HG03565 (cell line): ENCODE measurements at regions not wholly inside any gene's neighbourhood (a gene's known extent, or its start where the extent isn't known, plus 50 kb on each side); places are given as distances from the start of the nearest gene placed in this dataset.

Source experiments
- ATAC-seq: cut with Tn5 transposase; IDR thresholded peaks from one replicate; pipeline ENCODE4 v1.9.1; 2021; ENCODE audit warnings: mild to moderate bottlenecking, moderate library complexity; ENCODE audit not compliant: unreplicated experiment

GRCh38 chr16:51755577-51756355, 604.7 kb upstream of the SALL1 start:
- no peak for ATAC-seq

- ATAC-seq = no peak
Observed at GRCh38 chr16:51755039-51755501, 604.0 kb upstream of the SALL1 start.

- ATAC-seq = no peak
Observed at GRCh38 chr16:51753467-51754127, 602.5 kb upstream of the SALL1 start.

- ATAC-seq = no peak
Observed at GRCh38 chr16:51752438-51752995, 601.4 kb upstream of the SALL1 start.

GRCh38 chr16:51747329-51747728, 596.3 kb upstream of the SALL1 start:
- no peak for ATAC-seq

- no peak for ATAC-seq
Observed at GRCh38 chr16:51734220-51734619, 583.1 kb upstream of the SALL1 start.

GRCh38 chr16:51733181-51733580, 582.1 kb upstream of the SALL1 start:
- ATAC-seq = no peak

- ATAC-seq = no peak
Observed at GRCh38 chr16:51731160-51731559, 580.1 kb upstream of the SALL1 start.

- ATAC-seq = no peak
Observed at GRCh38 chr16:51723036-51723724, 572.1 kb upstream of the SALL1 start.

GRCh38 chr16:51722467-51722866, 571.4 kb upstream of the SALL1 start:
- no peak for ATAC-seq

GRCh38 chr16:51719376-51719775, 568.3 kb upstream of the SALL1 start:
- ATAC-seq = no peak

GRCh38 chr16:51716195-51716594, 565.1 kb upstream of the SALL1 start:
- ATAC-seq = no peak

GRCh38 chr16:51713502-51713901, 562.4 kb upstream of the SALL1 start:
- ATAC-seq = no peak

- no peak for ATAC-seq
Observed at GRCh38 chr16:51710905-51711563, 560.0 kb upstream of the SALL1 start.

- ATAC-seq = no peak
Observed at GRCh38 chr16:51710186-51710585, 559.1 kb upstream of the SALL1 start.

- ATAC-seq = no peak
Observed at GRCh38 chr16:51708861-51709260, 557.8 kb upstream of the SALL1 start.

GRCh38 chr16:51707666-51708065, 556.6 kb upstream of the SALL1 start:
- ATAC-seq = no peak

- no peak for ATAC-seq
Observed at GRCh38 chr16:51705142-51705541, 554.1 kb upstream of the SALL1 start.

GRCh38 chr16:51701025-51701424, 550.0 kb upstream of the SALL1 start:
- ATAC-seq = no peak

GRCh38 chr16:51699686-51700396, 548.8 kb upstream of the SALL1 start:
- ATAC-seq = no peak
